ENCODE measurements at regions not wholly inside any gene's neighbourhood (a gene's known extent, or its start where the extent isn't known, plus 50 kb on each side); places are given as distances from the start of the nearest gene placed in this dataset.

GRCh38 chr5:133809801-133810200, 158.6 kb downstream of the C5orf15 start:
- TF ChIP-seq CTCF (conservative IDR thresholded peaks at IDR 0.05 in 1 of 2, IDR thresholded peaks at IDR 0.05 in 1 of 2; ENCODE audit: extremely low read depth in 1 of 2, insufficient read depth in 1 of 2, low read depth in 1 of 2, low read length in 2 of 2) (no peak), EZH2 (IDR thresholded peaks at IDR 0.05; ENCODE audit: borderline replicate concordance, low read length) (no peak)
